T follicular helper cell (primary cell): ENCODE measurements at regions not wholly inside any gene's neighbourhood (a gene's known extent, or its start where the extent isn't known, plus 50 kb on each side); places are given as distances from the start of the nearest gene placed in this dataset.

Experiments
- DNase-seq: peaks from one replicate; pipeline ENCODE4 v3.0.0-alpha.2; 2020; ENCODE audit warnings: low read depth

- DNase-seq = no peak
Observed at GRCh38 chr21:15531986-15532385, 197.8 kb upstream of the USP25 start.

DNA sequence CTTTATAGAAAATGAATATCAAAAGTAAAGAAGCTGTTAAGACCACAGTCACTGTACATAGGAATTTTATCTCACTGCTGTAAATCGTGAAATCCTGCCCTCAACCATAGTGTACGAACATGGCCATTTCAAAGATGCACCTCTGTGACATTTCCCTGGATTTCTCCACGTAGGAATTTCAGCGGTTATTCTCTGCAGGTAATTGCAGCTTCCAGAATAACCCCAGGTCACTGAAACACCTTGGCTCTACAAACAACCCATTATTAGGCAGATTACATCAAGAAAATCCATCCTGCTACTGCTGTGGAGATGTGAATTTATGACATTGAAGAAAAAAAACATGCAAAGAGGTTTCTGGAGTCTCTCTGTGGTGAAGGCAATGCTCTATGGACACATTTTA is 196.2 kb upstream of the USP25 start:
- no peak for DNase-seq

GRCh38 chr21:15534450-15534886 is 195.3 kb upstream of the USP25 start:
- no peak for DNase-seq

DNA sequence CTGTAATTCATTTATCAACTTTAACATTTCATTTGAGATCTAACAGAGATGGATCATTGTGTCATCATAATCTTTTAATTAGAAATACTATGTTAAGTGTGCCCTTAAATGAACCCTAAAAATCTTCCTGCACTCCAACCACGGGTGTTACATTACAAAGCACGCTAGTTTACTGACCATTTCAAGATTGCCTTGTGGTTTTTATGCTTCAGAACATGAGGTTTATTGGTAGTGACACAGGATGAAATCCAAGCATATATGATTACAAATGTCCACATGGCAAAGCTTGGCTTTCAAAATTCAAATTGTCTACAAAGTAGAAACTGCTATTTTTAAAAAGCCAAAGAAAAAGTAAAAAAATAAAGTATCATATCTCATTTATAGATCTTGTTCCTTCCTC is 190.4 kb upstream of the USP25 start:
- no peak for DNase-seq

DNA sequence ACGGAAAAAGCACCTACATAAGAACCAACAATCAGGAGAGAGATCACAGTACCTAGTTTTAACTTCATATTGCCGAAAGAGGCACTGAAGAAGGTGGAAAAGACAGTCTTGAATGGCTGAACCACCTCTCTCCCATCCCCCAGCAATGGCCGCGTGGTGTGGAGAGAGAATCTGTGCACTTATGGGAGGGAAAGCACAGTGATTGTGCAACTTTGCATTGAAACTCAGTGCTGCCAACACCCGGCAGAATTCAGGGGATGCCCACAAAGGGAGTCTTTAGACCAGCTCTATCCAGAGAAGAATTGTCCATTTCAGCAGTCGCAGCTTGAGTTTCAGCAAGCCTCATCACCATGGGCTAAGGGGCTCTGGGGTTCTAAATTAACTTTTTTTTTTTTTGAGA is 186.3 kb upstream of the USP25 start:
- no peak for DNase-seq

- no peak for DNase-seq
Observed at GRCh38 chr21:15549671-15550070, 180.1 kb upstream of the USP25 start.

- no peak for DNase-seq
Observed at GRCh38 chr21:15552914-15553494, 176.8 kb upstream of the USP25 start.

- no peak for DNase-seq
Observed at GRCh38 chr21:15557925-15558324, 171.9 kb upstream of the USP25 start.

GRCh38 chr21:15558884-15559283 is 170.9 kb upstream of the USP25 start:
- DNase-seq = no peak

GRCh38 chr21:15559660-15560059 is 170.1 kb upstream of the USP25 start:
- DNase-seq = no peak

- no peak for DNase-seq
Observed at GRCh38 chr21:15560383-15561056, 169.3 kb upstream of the USP25 start.

DNA sequence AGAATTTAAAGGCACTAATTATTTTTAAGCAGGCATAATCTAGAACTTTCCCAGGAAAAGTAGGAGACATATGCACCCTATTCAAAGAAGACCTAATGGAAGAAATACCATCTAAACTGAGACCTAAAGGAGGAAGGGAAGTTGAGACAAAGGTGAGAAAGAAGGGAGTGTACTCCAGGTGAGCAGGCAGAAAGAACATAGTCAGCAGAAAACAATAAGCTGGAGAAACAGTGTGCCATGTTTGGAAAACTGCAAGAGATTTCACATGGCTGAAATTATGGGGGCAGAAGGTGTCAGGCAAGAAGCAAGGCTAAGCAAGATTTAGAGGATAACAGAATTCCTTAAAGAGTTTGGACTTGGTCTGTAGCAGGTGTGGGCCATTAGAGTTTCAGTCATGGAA is 167.0 kb upstream of the USP25 start:
- no peak for DNase-seq

GRCh38 chr21:15564907-15565306 is 164.9 kb upstream of the USP25 start:
- no peak for DNase-seq

DNA sequence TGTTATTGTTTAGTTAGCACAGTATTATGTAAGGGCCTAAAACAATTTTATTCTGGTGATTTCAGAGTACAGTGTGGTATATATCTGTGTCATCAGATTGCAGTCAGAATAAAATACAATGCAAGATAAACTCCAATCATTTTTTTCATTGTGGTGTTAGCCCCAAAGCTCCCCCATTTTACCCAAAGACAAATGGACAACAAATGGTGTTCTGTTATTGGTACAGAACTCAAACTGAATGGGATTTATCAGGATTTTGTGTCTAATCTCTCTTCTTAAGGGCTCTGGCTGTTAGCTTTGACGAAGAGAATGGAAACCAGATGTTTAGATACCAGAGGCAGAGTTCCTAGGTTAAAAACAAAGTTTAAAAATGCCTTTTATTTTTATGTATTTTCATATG is 163.1 kb upstream of the USP25 start:
- no peak for DNase-seq

- DNase-seq = no peak
Observed at GRCh38 chr21:15567191-15567590, 162.6 kb upstream of the USP25 start.

DNA sequence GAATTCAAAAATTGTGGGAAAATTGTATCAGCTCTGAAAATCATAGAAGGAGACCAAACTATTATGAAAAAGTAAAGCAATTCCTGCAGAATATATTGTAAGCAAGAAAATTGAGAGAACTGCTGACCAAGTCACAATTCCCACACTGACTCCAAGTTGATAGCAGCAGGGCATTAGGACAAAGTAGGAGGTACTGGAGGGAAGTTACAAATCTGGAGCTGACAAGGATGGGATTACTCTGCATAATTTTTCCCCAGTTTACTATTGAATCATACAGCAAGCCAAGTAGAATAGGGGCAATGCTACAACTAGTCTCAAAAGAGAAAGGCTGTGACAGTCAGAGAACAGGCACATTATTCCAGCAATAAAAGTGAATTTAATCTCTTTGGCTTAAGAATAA is 161.3 kb upstream of the USP25 start:
- DNase-seq = no peak

- no peak for DNase-seq
Observed at GRCh38 chr21:15586752-15587427, 142.9 kb upstream of the USP25 start.

DNA sequence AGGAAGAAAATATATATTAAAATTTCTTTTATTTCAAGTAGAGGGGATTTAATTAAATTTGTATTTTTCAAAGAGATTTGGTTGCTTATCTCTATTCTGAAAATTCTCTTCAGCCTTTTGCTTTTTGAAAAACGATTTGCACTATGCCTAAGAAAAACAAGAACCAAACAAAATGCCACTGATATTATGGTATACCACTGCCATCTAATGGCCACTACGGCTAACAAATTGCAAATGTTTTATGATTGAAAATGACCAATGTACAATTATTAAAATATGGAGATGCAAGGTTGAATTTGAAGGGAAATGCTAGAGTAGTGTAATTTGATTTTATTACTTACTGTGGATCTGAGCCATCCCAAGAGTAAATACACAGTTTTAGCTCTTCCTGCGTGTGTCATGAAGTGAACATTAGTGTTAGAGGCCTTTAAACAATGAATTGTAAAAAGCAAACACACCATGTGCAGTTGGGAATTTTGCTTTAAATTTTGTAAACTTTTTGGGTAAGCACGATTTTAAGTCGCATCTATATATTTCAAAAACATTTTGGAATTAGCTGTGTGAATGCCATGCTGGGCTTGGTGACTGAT is 137.4 kb upstream of the USP25 start:
- DNase-seq = no peak

DNA sequence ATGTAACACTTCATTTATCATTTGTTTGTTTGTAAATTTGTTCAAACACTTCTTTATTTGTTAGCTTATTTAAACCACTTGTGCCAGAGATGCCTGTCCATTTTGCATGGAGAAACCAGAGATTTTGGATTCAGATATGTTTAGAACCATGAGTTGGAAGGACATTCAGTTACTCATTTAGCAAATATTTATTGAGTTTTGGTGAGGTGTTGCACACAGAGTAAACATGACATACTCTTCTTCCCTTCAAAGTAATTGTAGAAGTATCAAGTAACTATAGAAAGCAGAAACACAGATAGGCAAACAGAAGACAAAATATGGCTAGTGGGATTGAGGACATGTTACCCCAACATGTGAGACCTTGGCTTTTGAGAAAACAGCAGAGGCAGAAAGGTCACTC is 136.8 kb upstream of the USP25 start:
- DNase-seq = no peak

DNA sequence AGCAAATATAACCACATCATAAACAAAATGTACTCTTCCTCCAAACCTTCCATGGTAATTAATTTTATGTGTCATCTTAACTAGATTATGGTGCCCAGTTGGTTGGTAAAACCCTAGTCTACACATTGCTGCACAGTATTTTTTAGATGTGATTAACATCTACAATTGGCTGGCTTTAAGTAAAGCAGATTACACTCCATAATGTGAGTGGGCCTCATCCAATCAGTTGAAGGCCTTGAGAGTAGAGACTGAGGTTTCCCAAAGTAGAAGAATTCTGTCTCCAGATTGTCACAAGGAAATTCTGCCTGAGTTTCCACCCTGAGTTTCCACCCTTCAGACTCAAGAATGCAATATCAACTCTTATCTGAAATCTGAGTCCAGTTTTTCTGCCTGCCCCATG is 128.4 kb upstream of the USP25 start:
- no peak for DNase-seq

DNA sequence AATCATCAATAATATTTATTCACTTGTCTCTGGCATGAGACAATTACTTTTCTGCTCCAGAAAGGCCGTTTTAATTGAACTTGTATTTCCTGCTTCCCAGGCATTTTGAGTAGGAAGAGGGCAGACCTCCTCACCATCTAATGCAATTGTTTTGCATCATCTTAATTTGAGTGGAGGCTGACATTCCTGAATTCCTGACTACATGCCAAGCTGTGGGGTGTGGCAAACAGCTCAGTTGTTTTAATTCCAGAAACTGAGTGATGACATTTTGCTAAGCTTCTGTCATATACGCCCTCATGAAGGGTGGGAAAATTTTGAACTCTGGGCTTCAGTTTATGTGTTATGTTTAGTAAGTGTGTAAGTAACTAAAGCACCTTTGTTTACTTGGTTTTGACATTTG is 125.4 kb upstream of the USP25 start:
- no peak for DNase-seq

- no peak for DNase-seq
Observed at GRCh38 chr21:15614766-15615165, 115.0 kb upstream of the USP25 start.
